UCSD-AML1 (cell line): ENCODE measurements at regions not wholly inside any gene's neighbourhood (a gene's known extent, or its start where the extent isn't known, plus 50 kb on each side); places are given as distances from the start of the nearest gene placed in this dataset.
"Not testable (repeated sequence)": the region's sequence is repeated elsewhere in the genome, so short reads cannot be mapped to it uniquely, and the experiment has no call there.

Source experiments
- DNase-seq: peaks from one replicate; lab custom pipeline; 2025; ENCODE audit not compliant: unreplicated experiment; lab: John Stamatoyannopoulos, UW

DNA sequence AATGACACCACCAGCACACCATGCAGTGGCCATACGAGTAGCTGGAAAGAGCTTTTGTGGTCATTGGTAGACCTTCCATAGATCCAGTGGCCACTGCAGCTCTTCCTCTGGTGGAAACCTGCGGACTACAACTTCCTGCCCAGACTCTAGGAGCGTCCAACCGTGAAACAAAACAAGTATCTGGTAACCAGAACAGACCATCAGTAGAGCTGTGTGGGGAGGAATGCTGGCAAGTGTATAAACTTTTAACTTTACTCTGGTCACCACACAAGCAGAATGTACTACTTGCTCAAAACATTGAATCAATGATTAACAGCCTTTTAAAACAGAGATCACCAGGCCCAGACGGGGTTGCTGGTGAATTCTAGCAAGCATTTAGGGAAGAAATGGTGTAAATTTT lies 154.7 kb upstream of the DGKB start:
- DNase-seq, result no peak

- not testable (repeated sequence) for DNase-seq
Observed at GRCh38 chr7:15054304-15054703, 151.8 kb upstream of the DGKB start.

GRCh38 chr7:15049157-15049556 lies 146.6 kb upstream of the DGKB start:
- DNase-seq, result no peak

DNA sequence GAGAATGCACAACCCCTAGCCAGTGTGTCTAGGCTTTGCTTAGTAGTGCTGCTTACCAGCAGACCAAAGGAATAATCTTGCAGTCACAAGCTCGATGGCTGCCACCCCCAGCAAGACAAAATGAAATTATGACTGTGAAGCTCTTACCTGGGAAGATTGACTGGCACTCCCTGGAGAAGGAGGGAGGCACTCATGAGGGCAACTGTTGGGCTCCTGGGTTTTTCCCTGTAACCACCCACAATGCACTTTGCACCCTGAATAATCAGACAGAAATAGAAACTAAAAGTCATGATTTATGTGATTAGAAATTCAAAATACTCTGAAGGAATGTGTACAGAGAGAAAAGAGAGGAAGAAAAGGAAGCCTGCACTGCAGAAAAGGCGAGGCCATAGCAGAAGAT lies 144.3 kb upstream of the DGKB start:
- DNase-seq, result no peak

GRCh38 chr7:15043931-15044330 lies 141.4 kb upstream of the DGKB start:
- DNase-seq, result no peak

GRCh38 chr7:15042285-15043065 lies 139.9 kb upstream of the DGKB start:
- DNase-seq, result no peak

DNA sequence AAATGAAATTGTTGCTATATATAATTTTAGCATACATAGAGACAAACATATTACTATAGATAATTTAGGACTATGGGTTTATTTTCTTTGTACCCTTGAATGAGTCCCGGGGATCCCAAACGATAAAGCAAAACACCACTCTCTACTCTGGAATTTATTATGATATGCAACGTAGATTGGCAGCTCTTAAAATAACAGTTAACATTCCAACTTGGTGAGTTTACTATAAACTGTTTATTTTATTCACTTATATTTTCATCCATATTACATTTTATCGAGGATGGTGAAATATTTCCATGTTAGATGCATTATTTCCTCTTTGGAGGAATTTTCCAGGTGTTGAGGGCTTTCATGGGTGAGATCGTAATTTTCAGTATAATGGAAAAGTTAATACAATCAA lies 138.7 kb upstream of the DGKB start:
- DNase-seq, result no peak

DNA sequence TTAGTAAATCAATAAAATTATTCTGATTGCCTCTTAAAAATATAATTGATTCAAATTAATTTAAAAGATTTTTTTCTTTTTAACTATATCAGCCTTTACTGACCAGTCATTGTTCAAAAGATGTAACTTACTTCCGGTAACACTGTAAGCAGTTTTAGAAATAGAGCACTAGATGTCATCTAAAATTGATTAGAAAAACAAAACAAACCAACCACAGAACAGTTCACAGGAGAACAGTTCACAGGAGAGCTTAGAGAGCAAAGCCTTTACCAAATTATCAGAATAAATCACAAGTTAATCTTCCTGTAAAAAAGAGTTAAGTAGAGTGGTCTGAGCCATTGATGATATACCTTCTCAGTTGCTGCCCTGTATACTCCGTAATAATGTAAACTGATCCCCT lies 133.3 kb upstream of the DGKB start:
- DNase-seq, result no peak

DNA sequence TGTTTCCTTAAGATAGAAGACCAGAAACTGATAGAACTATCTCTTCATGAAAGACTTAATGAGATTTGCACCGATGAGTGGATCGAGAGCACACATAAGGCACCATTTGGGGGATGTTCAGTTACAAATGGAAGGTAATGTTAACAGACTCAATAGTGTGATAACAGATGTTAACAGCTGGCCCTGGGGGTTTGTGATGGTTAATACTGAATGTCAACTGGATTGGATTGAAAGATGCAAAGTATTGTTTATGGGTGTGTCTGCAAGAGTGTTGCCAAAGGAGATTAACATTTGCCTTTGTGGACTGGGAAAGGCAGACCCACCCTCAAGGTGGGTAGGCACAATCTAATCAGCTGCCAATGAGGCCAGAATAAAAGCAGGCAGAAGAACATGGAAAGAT lies 130.5 kb upstream of the DGKB start:
- no peak for DNase-seq

DNA sequence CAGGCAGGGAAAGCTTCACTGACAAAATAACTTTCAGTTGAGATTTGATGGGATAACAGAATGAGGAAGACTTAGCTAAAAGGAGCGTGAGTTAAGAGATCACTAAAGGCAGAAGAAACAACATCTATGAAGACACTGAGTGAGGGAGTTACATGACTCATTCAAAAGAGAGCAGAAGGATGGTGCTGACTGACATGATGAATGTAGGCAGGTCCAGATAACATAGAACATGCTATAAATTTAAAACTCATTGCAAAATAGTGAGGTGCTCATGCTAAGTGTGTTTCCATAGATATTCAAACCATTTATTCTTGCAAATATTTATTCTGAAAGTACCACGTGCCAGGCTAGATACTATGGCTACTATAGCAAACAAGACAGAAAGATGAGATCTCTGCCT lies 116.4 kb upstream of the DGKB start:
- no peak for DNase-seq

- DNase-seq, result no peak
Observed at GRCh38 chr7:15016766-15017165, 114.2 kb upstream of the DGKB start.

GRCh38 chr7:15016315-15016667 lies 113.7 kb upstream of the DGKB start:
- DNase-seq, result no peak

GRCh38 chr7:15015545-15016314 lies 113.2 kb upstream of the DGKB start:
- no peak for DNase-seq

DNA sequence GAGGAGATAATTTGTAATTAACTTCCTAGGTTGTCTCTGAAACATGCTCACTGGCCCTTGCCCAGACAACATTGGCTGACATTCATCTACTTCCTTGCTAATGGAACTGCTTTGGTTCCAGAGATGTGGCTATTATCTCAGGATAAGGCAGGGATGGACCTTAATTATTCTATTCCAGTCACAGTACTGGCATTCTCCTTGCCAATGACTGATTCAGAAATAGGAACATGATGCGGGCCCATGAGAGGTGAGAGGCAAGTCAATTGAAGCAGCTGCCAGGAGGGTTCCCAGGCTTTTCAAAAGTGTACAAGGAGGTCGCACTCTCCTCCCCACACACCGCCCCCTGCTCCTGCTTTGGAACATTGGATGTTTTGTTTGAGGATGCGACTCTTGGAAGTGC lies 109.6 kb upstream of the DGKB start:
- no peak for DNase-seq

- no peak for DNase-seq
Observed at GRCh38 chr7:15011289-15011688, 108.7 kb upstream of the DGKB start.

DNA sequence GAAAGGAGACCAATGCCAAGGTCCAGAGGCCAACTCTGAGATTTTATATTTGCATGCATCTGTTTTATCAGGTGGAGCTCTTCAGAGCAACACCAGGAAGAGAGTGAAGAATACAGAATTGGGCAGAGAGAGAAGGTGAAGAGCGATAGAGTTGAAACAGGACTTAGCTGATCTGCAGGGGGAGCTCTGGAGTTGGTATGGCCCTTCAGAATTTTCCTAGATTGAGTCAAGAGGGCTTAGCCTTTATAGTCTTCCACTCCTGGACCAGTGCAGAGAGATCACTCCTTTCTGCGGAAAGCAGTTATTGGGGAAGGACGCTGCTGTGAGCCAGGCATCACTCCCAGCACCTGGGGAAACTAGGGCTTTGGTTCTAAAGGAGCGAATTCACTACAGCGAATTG lies 105.0 kb upstream of the DGKB start:
- DNase-seq, result peak; percentile 4

GRCh38 chr7:15005672-15006071 lies 103.1 kb upstream of the DGKB start:
- DNase-seq, result no peak

GRCh38 chr7:15000157-15000556 lies 97.6 kb upstream of the DGKB start:
- DNase-seq, result no peak

DNA sequence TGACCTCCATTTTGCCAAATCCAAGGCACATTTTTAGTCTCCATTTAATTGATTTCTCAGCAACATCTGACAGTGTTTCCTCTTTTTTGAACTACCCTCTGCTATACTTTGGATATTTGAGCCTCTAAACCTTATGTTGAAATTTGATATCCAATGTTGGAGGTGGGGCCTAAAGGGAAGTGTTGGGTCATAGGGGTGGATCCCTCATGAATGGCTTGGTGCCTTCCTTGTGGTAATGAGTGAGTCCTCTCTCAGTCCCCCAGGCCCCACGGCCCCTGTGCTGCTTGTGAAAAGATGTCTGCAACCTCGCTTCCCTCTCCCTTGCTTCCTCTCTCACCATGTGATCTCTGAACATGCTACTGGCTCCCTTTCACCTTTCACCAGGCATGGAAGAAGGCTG lies 96.8 kb upstream of the DGKB start:
- DNase-seq, result no peak

DNA sequence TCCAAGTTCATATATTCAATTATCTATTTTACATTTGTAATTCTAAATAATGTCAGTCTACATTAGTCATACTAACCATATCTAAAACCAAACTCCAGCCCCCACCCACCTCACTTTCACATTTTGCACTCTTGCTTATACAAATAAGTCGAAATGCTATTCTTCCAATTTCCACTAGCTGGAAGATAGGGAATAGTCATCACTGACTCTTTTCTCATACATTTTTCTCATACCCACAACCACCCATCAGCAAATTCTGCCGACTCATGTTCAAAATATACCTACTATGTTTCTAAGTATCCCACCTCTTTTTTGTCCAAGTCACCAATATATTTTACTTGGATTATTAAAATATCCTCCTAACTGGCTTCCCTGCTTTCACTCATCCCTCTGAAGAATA lies 93.2 kb upstream of the DGKB start:
- no peak for DNase-seq

- no peak for DNase-seq
Observed at GRCh38 chr7:14988941-14989340, 86.4 kb upstream of the DGKB start.

DNA sequence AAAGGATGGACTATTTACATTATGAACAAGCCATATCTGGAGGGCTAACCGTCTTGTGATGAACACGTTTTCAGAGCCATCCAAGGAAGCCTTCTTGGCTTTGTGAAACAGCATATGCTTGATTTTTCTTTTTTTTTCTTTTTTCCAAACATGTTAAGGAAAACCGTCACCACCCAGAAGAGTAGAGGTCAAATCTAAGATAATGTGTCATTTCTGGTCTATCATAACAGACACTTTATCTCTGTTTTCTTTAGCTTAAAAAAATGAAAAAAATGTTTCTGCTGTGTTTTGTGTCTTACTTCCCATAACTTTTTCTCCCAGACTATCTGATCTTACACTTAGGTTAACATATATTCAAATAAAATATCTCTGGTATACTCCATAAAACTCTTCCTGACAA lies 76.1 kb upstream of the DGKB start:
- no peak for DNase-seq

DNA sequence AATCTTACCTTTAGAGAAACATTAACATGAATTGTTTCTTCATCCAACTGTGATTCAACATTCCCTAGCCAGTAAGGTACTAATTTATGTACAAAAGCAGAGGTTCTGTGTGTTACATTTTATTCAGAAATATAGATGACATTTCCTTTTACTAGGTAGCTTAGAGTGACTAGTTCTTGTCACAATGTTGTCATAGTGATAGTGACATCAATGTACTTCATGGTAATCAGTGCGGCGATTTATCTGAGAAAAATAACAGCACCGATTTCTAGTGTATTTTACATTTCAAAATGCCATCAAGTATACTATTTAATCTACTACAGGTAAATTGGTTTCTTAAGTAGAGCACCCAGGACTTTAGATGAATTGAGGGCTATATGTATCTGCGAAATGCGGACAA lies 72.1 kb upstream of the DGKB start:
- DNase-seq, result no peak
